CD4-positive, CD25-positive, alpha-beta regulatory T cell (primary cell): ENCODE measurements at regions not wholly inside any gene's neighbourhood (a gene's known extent, or its start where the extent isn't known, plus 50 kb on each side); places are given as distances from the start of the nearest gene placed in this dataset.

Source experiments
- ATAC-seq, 2 donors: fragments of 150-1000 bp; cut with Tn5 transposase; one replicate each; pipeline ENCODE4 v1.10.0; 2021; ENCODE audit warnings: low read depth in 2 of 2, moderate number of reproducible peaks in 2 of 2, moderate library complexity in 1 of 2
- DNase-seq, 3 donors: peaks; one replicate each; pipeline versions ENCODE4 v3.0.0 to v3.0.0-alpha.2; 2012 to 2022; ENCODE audit warnings: mixed read lengths in 1 of 3
- H3K27ac ChIP-seq: one replicate; pipeline ENCODE4 v1.7.0; 2013; ENCODE audit warnings: mild to moderate bottlenecking, low read length; ENCODE audit not compliant: insufficient read depth, poor library complexity, severe bottlenecking
- H3K27me3 ChIP-seq: one replicate; pipeline ENCODE4 v1.7.0; 2013; ENCODE audit warnings: low read length; ENCODE audit not compliant: control insufficient read depth, insufficient read depth
- H3K36me3 ChIP-seq: one replicate; pipeline ENCODE4 v1.7.0; 2013; ENCODE audit warnings: mild to moderate bottlenecking, low read length, moderate library complexity; ENCODE audit not compliant: control insufficient read depth, insufficient read depth
- H3K4me1 ChIP-seq: 2 replicates; pipeline ENCODE4 v1.7.0; 2013; ENCODE audit warnings: mild to moderate bottlenecking, low read length; ENCODE audit not compliant: insufficient read depth, control insufficient read depth, poor library complexity, severe bottlenecking
- H3K4me3 ChIP-seq: one replicate; pipeline ENCODE4 v1.7.0; 2013; ENCODE audit warnings: low read depth, mild to moderate bottlenecking, low read length, moderate library complexity
- H3K9me3 ChIP-seq, 2 experiments: 1 replicate in 1 of 2; 2 replicates in 1 of 2; pipeline ENCODE4 v1.7.0; 2013; ENCODE audit warnings: low read length in 2 of 2, mild to moderate bottlenecking in 1 of 2, moderate library complexity in 1 of 2; ENCODE audit not compliant: control insufficient read depth in 2 of 2
- H3K27ac Mint-ChIP-seq, 3 donors: one replicate each; pipeline ENCODE4 v1.8.0; 2020 to 2022; ENCODE audit warnings: mild to moderate bottlenecking in 3 of 3, mixed read lengths in 3 of 3, moderate library complexity in 2 of 3
- H3K27me3 Mint-ChIP-seq: one replicate; pipeline ENCODE4 v1.8.0; 2022; ENCODE audit warnings: mild to moderate bottlenecking, mixed read lengths
- H3K36me3 Mint-ChIP-seq: one replicate; pipeline ENCODE4 v1.8.0; 2020; ENCODE audit warnings: mixed read lengths
- H3K4me1 Mint-ChIP-seq, 4 donors: one replicate each; pipeline ENCODE4 v1.8.0; 2020 to 2022; ENCODE audit warnings: mixed read lengths in 4 of 4, mild to moderate bottlenecking in 1 of 4
- H3K4me3 Mint-ChIP-seq, 4 donors: one replicate each; pipeline ENCODE4 v1.8.0; 2020 to 2022; ENCODE audit warnings: mild to moderate bottlenecking in 4 of 4, mixed read lengths in 4 of 4, moderate library complexity in 3 of 4
- H3K9me3 Mint-ChIP-seq, 7 donors: one replicate each; pipeline ENCODE4 v1.8.0; 2020 to 2022; ENCODE audit warnings: mixed read lengths in 7 of 7, mild to moderate bottlenecking in 3 of 7, moderate library complexity in 2 of 7

DNA sequence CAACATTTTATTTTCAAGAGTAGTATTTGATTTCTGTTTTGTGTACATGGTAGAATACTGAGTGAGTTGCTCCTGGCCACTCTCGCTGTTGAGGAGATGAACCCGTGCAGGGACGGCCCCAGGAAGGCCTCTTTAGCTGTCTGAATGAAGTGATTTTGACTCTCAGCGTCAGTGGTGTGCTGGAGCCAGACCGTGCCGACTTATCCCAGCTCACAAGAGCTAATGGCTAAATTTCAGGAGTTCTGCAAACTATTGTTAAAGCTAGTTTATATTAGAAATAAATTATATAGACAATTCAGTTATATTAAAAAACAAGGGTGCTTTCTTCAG, 111.2 kb upstream of the KIF26B start:
- Histone ChIP-seq H3K4me3 (no peak overlapping the region), H3K9me3 (no peaks in the 10 kb centered on the region), H3K36me3 (no peaks in the 10 kb centered on the region), H3K4me1 (peaks cover 4% of the 10 kb centered on the region), H3K27me3 (no peaks in the 10 kb centered on the region), H3K27ac (no peak overlapping the region)
- ATAC-seq (no peak), DNase-seq (no peak)
- H3K9me3 Mint-ChIP-seq = no peaks in the 10 kb centered on the region
- no peak overlapping the region for H3K27ac Mint-ChIP-seq
- H3K4me3 Mint-ChIP-seq = no peak overlapping the region
- no peaks in the 10 kb centered on the region for H3K36me3 Mint-ChIP-seq
- H3K4me1 Mint-ChIP-seq = peaks cover 0 to 4% (median 1%) of the 10 kb centered on the region in 4 donors
- H3K27me3 Mint-ChIP-seq = no peaks in the 10 kb centered on the region

- Mint-ChIP-seq H3K36me3 (no peaks in the 10 kb centered on the region), H3K27me3 (no peaks in the 10 kb centered on the region), H3K4me3 (no peak overlapping the region), H3K4me1 (peaks cover 0 to 4% (median 1%) of the 10 kb centered on the region in 4 donors), H3K27ac (peak overlapping the region in 1 of 3 donors; percentile 66), H3K9me3 (no peaks in the 10 kb centered on the region)
- ATAC-seq (no peak), DNase-seq (no peak)
- H3K4me3 ChIP-seq = no peak overlapping the region
- peaks cover 4% of the 10 kb centered on the region for H3K4me1 ChIP-seq
- no peaks in the 10 kb centered on the region for H3K27me3 ChIP-seq
- no peaks in the 10 kb centered on the region for H3K9me3 ChIP-seq
- no peak overlapping the region for H3K27ac ChIP-seq
- H3K36me3 ChIP-seq = no peaks in the 10 kb centered on the region
Observed at GRCh38 chr1:245041058-245041698, 113.6 kb upstream of the KIF26B start.

DNA sequence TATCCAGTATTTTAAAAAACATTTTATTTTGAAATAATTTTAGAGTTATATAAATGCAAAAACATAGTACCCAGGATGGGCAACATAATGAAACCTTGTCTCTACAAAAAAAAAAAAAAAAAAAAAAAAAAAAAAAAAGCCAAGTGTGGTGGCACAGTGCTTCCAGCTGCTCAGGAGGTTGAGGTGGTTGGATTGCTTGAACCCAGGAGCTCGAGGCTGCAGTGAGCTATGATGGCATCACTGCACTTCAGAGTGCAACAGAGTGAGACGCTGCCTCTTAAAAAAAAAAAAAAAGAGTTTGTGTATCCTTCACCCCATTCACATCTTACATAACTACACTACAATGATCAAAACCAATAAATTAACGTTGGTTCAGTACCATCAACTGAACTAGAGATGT, 115.6 kb upstream of the KIF26B start:
- Mint-ChIP-seq H3K36me3 (no peaks in the 10 kb centered on the region), H3K4me3 (no peak overlapping the region), H3K27ac (no peak overlapping the region), H3K27me3 (no peaks in the 10 kb centered on the region), H3K4me1 (peaks cover 0 to 4% (median 1%) of the 10 kb centered on the region in 4 donors), H3K9me3 (no peaks in the 10 kb centered on the region)
- no peak overlapping the region for H3K4me3 ChIP-seq
- H3K4me1 ChIP-seq = peaks cover 4% of the 10 kb centered on the region
- H3K36me3 ChIP-seq = no peaks in the 10 kb centered on the region
- no peak for DNase-seq
- no peak for ATAC-seq
- H3K9me3 ChIP-seq = no peaks in the 10 kb centered on the region
- no peaks in the 10 kb centered on the region for H3K27me3 ChIP-seq
- H3K27ac ChIP-seq = no peak overlapping the region

DNA sequence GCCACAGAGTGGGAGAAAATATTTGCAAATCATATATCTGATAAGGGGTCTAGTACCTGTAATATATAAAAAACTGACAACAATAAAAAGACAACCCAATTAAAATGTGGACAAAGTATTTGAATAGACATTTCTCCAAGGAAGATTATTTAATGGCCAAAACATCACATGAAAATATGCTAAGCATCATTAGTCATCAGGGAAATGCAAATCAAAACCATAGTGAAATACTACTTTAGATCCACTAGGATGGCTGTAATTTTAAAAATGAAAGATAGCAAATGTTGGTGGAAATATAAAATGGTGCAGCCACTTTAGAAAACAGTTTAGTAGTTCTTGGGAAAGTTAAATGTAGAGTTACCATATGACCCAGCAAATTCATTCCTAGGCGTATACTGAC, 118.7 kb upstream of the KIF26B start:
- Mint-ChIP-seq H3K27ac (no peak overlapping the region), H3K36me3 (no peaks in the 10 kb centered on the region), H3K27me3 (no peaks in the 10 kb centered on the region), H3K9me3 (no peaks in the 10 kb centered on the region), H3K4me1 (no peaks in the 10 kb centered on the region), H3K4me3 (no peak overlapping the region)
- Histone ChIP-seq H3K4me3 (no peak overlapping the region), H3K9me3 (no peaks in the 10 kb centered on the region), H3K27me3 (no peaks in the 10 kb centered on the region), H3K27ac (no peak overlapping the region), H3K4me1 (no peaks in the 10 kb centered on the region), H3K36me3 (no peaks in the 10 kb centered on the region)
- DNase-seq (no peak), ATAC-seq (no peak)

DNA sequence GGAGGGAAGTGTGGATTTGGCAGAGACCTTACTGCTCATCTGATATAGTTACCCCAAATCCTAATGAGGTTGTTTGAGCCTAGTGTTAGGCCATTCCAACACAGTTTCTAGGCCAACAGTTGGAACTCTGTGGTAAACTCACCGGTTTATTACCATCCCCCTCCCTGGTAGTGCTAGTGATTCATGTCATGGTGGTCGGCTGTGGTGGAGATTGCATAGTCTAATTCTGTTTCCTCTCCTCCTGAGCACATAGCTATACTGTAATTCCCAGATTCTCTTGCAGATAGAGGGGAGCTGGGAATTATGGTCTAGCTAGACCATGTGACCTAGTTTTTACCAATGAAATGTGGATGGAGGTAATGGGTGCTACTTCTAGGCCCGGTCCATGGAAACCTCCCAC, 123.7 kb upstream of the KIF26B start:
- no peak overlapping the region for H3K4me3 Mint-ChIP-seq
- H3K9me3 ChIP-seq = no peaks in the 10 kb centered on the region
- H3K4me1 ChIP-seq = no peaks in the 10 kb centered on the region
- no peaks in the 10 kb centered on the region for H3K27me3 Mint-ChIP-seq
- peaks cover 0 to 7% (median 2%) of the 10 kb centered on the region in 4 donors for H3K4me1 Mint-ChIP-seq
- ATAC-seq (no peak), DNase-seq (no peak)
- H3K36me3 Mint-ChIP-seq = no peaks in the 10 kb centered on the region
- H3K36me3 ChIP-seq = no peaks in the 10 kb centered on the region
- H3K4me3 ChIP-seq = no peak overlapping the region
- no peak overlapping the region for H3K27ac ChIP-seq
- no peaks in the 10 kb centered on the region for H3K27me3 ChIP-seq
- no peak overlapping the region for H3K27ac Mint-ChIP-seq
- H3K9me3 Mint-ChIP-seq = no peaks in the 10 kb centered on the region

GRCh38 chr1:245026247-245026646, 128.5 kb upstream of the KIF26B start:
- DNase-seq (no peak), ATAC-seq (no peak)
- peaks cover 0 to 7% (median 2%) of the 10 kb centered on the region in 4 donors for H3K4me1 Mint-ChIP-seq
- H3K4me3 Mint-ChIP-seq = no peak overlapping the region
- H3K9me3 Mint-ChIP-seq = no peaks in the 10 kb centered on the region
- Histone ChIP-seq H3K27me3 (no peaks in the 10 kb centered on the region), H3K4me1 (no peaks in the 10 kb centered on the region), H3K4me3 (no peak overlapping the region), H3K27ac (no peak overlapping the region), H3K9me3 (no peaks in the 10 kb centered on the region), H3K36me3 (no peaks in the 10 kb centered on the region)
- no peaks in the 10 kb centered on the region for H3K36me3 Mint-ChIP-seq
- H3K27ac Mint-ChIP-seq = peak overlapping the region in 1 of 3 donors; percentile 26
- no peaks in the 10 kb centered on the region for H3K27me3 Mint-ChIP-seq

DNA sequence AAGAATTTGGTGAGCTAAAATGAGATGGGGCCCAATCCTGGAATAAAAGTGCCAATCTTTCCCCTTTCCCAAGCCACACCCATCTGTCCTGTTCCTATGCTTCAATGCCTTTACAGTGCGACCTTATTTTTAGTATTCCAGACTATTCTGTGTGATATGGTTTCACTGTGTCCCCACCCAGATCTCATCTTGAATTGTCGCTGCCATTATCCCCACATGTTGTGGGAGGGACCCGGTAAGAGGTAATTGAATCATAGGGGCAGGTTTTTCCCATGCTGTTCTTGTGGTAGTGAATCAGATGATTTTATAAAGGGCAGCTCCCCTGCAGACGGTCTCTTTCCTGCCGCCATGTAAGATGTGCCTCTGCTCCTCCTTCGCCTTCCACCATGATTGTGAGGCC, 129.3 kb upstream of the KIF26B start:
- H3K27ac ChIP-seq = no peak overlapping the region
- Mint-ChIP-seq H3K27me3 (no peaks in the 10 kb centered on the region), H3K36me3 (no peaks in the 10 kb centered on the region), H3K27ac (no peak overlapping the region), H3K4me1 (peaks cover 0 to 7% (median 2%) of the 10 kb centered on the region in 4 donors), H3K9me3 (no peaks in the 10 kb centered on the region), H3K4me3 (no peak overlapping the region)
- H3K9me3 ChIP-seq = no peaks in the 10 kb centered on the region
- no peaks in the 10 kb centered on the region for H3K36me3 ChIP-seq
- H3K4me3 ChIP-seq = no peak overlapping the region
- no peak for ATAC-seq
- no peak for DNase-seq
- H3K4me1 ChIP-seq = no peaks in the 10 kb centered on the region
- no peaks in the 10 kb centered on the region for H3K27me3 ChIP-seq

GRCh38 chr1:245023222-245023621, 131.6 kb upstream of the KIF26B start:
- DNase-seq (no peak), ATAC-seq (no peak)
- Mint-ChIP-seq H3K27me3 (no peaks in the 10 kb centered on the region), H3K36me3 (no peaks in the 10 kb centered on the region), H3K4me3 (no peak overlapping the region), H3K27ac (no peak overlapping the region), H3K4me1 (peaks cover 0 to 2% (median 0%) of the 10 kb centered on the region in 4 donors), H3K9me3 (no peaks in the 10 kb centered on the region)
- no peaks in the 10 kb centered on the region for H3K4me1 ChIP-seq
- H3K4me3 ChIP-seq = no peak overlapping the region
- H3K9me3 ChIP-seq = no peaks in the 10 kb centered on the region
- no peaks in the 10 kb centered on the region for H3K27me3 ChIP-seq
- no peaks in the 10 kb centered on the region for H3K36me3 ChIP-seq
- H3K27ac ChIP-seq = no peak overlapping the region
